GM12865 (cell line): ENCODE measurements at regions not wholly inside any gene's neighbourhood (a gene's known extent, or its start where the extent isn't known, plus 50 kb on each side); places are given as distances from the start of the nearest gene placed in this dataset.

ENCODE experiments used
- DNase-seq: peaks from one replicate; pipeline ENCODE4 v3.0.0; 2010; ENCODE audit warnings: low read depth
- H3K4me3 ChIP-seq: 2 replicates; pipeline ENCODE4 v1.5.1; 2011; ENCODE audit warnings: mild to moderate bottlenecking, low read depth, low read length, control low read depth
- CTCF ChIP-seq: IDR thresholded peaks from 2 replicates; pipeline ENCODE4 v1.5.1; 2011; ENCODE audit warnings: low read length, control low read depth, low read depth, inconsistent platforms; ENCODE audit not compliant: insufficient read depth; ENCODE audit errors: missing control alignments

GRCh38 chr3:3666664-3667063, 132.6 kb upstream of the LRRN1 start:
- DNase-seq, result peak; percentile 85
- no peak for TF ChIP-seq CTCF
- H3K4me3 ChIP-seq, result peak overlapping the region; percentile 29

GRCh38 chr3:3665961-3666640, 133.1 kb upstream of the LRRN1 start:
- peak overlapping the region; percentile 29 for H3K4me3 ChIP-seq
- no peak for TF ChIP-seq CTCF
- DNase-seq, result peak; percentile 48

GRCh38 chr3:3665546-3665945, 133.7 kb upstream of the LRRN1 start:
- H3K4me3 ChIP-seq, result no peak overlapping the region
- no peak for TF ChIP-seq CTCF
- no peak for DNase-seq

GRCh38 chr3:3664935-3665334, 134.3 kb upstream of the LRRN1 start:
- DNase-seq, result no peak
- no peak for TF ChIP-seq CTCF
- no peak overlapping the region for H3K4me3 ChIP-seq

- no peak for TF ChIP-seq CTCF
- no peak overlapping the region for H3K4me3 ChIP-seq
- no peak for DNase-seq
These were observed 136.6 kb upstream of the LRRN1 start for GRCh38 chr3:3662610-3663009.

- no peak overlapping the region for H3K4me3 ChIP-seq
- DNase-seq, result no peak
- TF ChIP-seq CTCF, result no peak
These were observed 144.3 kb upstream of the LRRN1 start for GRCh38 chr3:3654916-3655315.
